Smooth muscle cell (in vitro differentiated cells): ENCODE measurements at regions not wholly inside any gene's neighbourhood (a gene's known extent, or its start where the extent isn't known, plus 50 kb on each side); places are given as distances from the start of the nearest gene placed in this dataset.
A peak's percentile ranks its signal among the peaks of the same experiment; 100 is the strongest.

ENCODE experiments used
- DNase-seq: peaks from one replicate; lab custom pipeline; 2025; ENCODE audit not compliant: unreplicated experiment; lab: John Stamatoyannopoulos, UW
- H2AFZ ChIP-seq: fragments of 200-600 bp; sonication (generic); 2 replicates; pipeline ENCODE4 v1.6.0; 2016; ENCODE audit warnings: antibody characterized with exemption, low read depth, mild to moderate bottlenecking
- H3F3A ChIP-seq: fragments of 200-600 bp; sonication (generic); 2 replicates; pipeline ENCODE4 v1.6.0; 2017; ENCODE audit warnings: antibody characterized with exemption, low read depth
- H3K27ac ChIP-seq: fragments of 200-600 bp; sonication (generic); 2 replicates; pipeline ENCODE4 v1.5.1; 2016; ENCODE audit warnings: low read depth, mild to moderate bottlenecking
- H3K27me3 ChIP-seq: fragments of 200-600 bp; sonication (generic); 2 replicates; pipeline ENCODE4 v1.6.1; 2016; ENCODE audit warnings: low read depth, mild to moderate bottlenecking
- H3K36me3 ChIP-seq: fragments of 200-600 bp; sonication (generic); 2 replicates; pipeline ENCODE4 v1.5.1; 2016; ENCODE audit warnings: low read depth
- H3K4me1 ChIP-seq: fragments of 200-600 bp; sonication (generic); 2 replicates; pipeline ENCODE4 v1.5.1; 2016; ENCODE audit warnings: low read depth
- H3K4me2 ChIP-seq: fragments of 200-600 bp; sonication (generic); 2 replicates; pipeline ENCODE4 v1.6.0; 2016; ENCODE audit warnings: mild to moderate bottlenecking
- H3K4me3 ChIP-seq: fragments of 200-600 bp; sonication (generic); 2 replicates; pipeline ENCODE4 v1.5.1; 2016; ENCODE audit warnings: mild to moderate bottlenecking
- H3K79me2 ChIP-seq: fragments of 200-600 bp; sonication (generic); 2 replicates; pipeline ENCODE4 v1.6.0; 2016; ENCODE audit warnings: low read depth, mild to moderate bottlenecking
- H3K9ac ChIP-seq: fragments of 200-600 bp; sonication (generic); 2 replicates; pipeline ENCODE4 v1.6.0; 2016; ENCODE audit warnings: low read depth
- H3K9me3 ChIP-seq: fragments of 200-600 bp; sonication (generic); replicated peaks from 2 replicates; pipeline ENCODE4 v1.5.1; 2016; ENCODE audit warnings: low read depth
- H4K20me1 ChIP-seq: fragments of 200-600 bp; sonication (generic); 2 replicates; pipeline ENCODE4 v1.6.0; 2016; ENCODE audit warnings: low read depth
- CTCF ChIP-seq: fragments of 200-600 bp; sonication (generic); IDR thresholded peaks from 2 replicates; pipeline ENCODE4 v1.5.1; 2017; ENCODE audit warnings: borderline replicate concordance, mild to moderate bottlenecking, antibody characterized with exemption; ENCODE audit not compliant: insufficient read depth, poor library complexity, severe bottlenecking
- WGBS: methylation state at CpG from one replicate; pipeline ENCODE4 v1.1.7; 2016; ENCODE audit warnings: low lambda C conversion rate; 5-methylcytosine and 5-hydroxymethylcytosine counted together

- peaks cover 39% of the 10 kb centered on the region for H3K4me1 ChIP-seq
- peaks cover 34% of the 10 kb centered on the region for H3F3A ChIP-seq
- H3K27ac ChIP-seq: peak overlapping the region; percentile 99
- no peaks in the 10 kb centered on the region for H3K36me3 ChIP-seq
- H3K79me2 ChIP-seq: no peaks in the 10 kb centered on the region
- no peak overlapping the region for H2AFZ ChIP-seq
- no peak overlapping the region for H3K4me3 ChIP-seq
- peak overlapping the region; percentile 27 for H3K4me2 ChIP-seq
- no peak for DNase-seq
- peak; percentile 15 for TF ChIP-seq CTCF
- H3K9ac ChIP-seq: peak overlapping the region; percentile 88
- H4K20me1 ChIP-seq: no peaks in the 10 kb centered on the region
- WGBS: 26% methylated on average over 1 of the region's 1 CpG
- H3K9me3 ChIP-seq: no peaks in the 10 kb centered on the region
- no peaks in the 10 kb centered on the region for H3K27me3 ChIP-seq
Observed at GRCh38 chr20:53749499-53749898, 155.9 kb upstream of the ZNF217 start.

- Histone ChIP-seq H3K36me3 (no peaks in the 10 kb centered on the region), H3K79me2 (no peaks in the 10 kb centered on the region), H3F3A (peaks cover 28% of the 10 kb centered on the region), H3K4me2 (peak overlapping the region; percentile 27), H4K20me1 (no peaks in the 10 kb centered on the region), H3K27me3 (no peaks in the 10 kb centered on the region), H2AFZ (no peak overlapping the region), H3K27ac (peak overlapping the region; percentile 99), H3K9me3 (no peaks in the 10 kb centered on the region), H3K4me1 (peaks cover 33% of the 10 kb centered on the region), H3K4me3 (no peak overlapping the region), H3K9ac (peak overlapping the region; percentile 88)
- TF ChIP-seq CTCF: no peak
- 41% methylated on average over 6 of the region's 6 CpGs for WGBS
- DNase-seq: no peak
Observed at GRCh38 chr20:53748821-53749421, 155.3 kb upstream of the ZNF217 start.

DNA sequence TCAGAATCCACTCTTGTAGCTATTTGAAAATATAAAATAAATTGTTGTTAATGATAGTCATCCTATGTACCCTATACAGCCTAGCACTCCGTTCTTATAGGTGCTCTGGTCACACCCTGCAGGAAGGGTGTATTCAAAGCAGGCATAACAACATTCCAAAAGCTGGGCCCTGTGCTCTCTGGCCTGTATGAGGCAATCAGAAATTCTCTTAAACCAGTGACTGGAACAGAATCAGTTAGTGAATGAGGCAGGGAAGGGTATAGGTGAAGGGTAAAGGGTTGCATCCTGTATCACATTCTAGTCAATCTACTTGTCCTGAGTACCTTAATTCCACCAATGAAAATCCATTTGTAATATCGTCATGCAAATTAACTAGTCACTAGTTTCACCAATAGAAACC, 154.5 kb upstream of the ZNF217 start:
- no peaks in the 10 kb centered on the region for H3K79me2 ChIP-seq
- H2AFZ ChIP-seq: no peak overlapping the region

More for the DNA sequence above, 154.5 kb upstream of the ZNF217 start:
- H3K36me3 ChIP-seq: no peaks in the 10 kb centered on the region
- no peak for TF ChIP-seq CTCF
- no peaks in the 10 kb centered on the region for H4K20me1 ChIP-seq
- peaks cover 24% of the 10 kb centered on the region for H3F3A ChIP-seq
- H3K4me2 ChIP-seq: peak overlapping the region; percentile 16
- WGBS: 88% methylated on average over 2 of the region's 2 CpGs
- no peak for DNase-seq
- H3K4me1 ChIP-seq: peaks cover 26% of the 10 kb centered on the region
- H3K27me3 ChIP-seq: no peaks in the 10 kb centered on the region
- H3K4me3 ChIP-seq: no peak overlapping the region
- peak overlapping the region; percentile 67 for H3K9ac ChIP-seq
- H3K9me3 ChIP-seq: no peaks in the 10 kb centered on the region
- peak overlapping the region; percentile 99 for H3K27ac ChIP-seq
